ENCODE measurements at regions not wholly inside any gene's neighbourhood (a gene's known extent, or its start where the extent isn't known, plus 50 kb on each side); places are given as distances from the start of the nearest gene placed in this dataset.

GRCh38 chr2:14396533-14397083 lies 235.9 kb upstream of the LRATD1 start:
- Mint-ChIP-seq H3K27ac (no peak overlapping the region), H3K4me3 (no peak overlapping the region), H3K4me1 (peaks cover 17% of the 10 kb centered on the region), H3K27me3 (ENCODE audit: insufficient read depth, low read depth) (no peaks in the 10 kb centered on the region), H3K9me3 (no peaks in the 10 kb centered on the region), H3K36me3 (no peaks in the 10 kb centered on the region)
- no peaks in the 10 kb centered on the region for H3K27me3 ChIP-seq
- H3K27ac ChIP-seq = no peak overlapping the region
- H3K4me3 ChIP-seq = no peak overlapping the region
- peaks cover 13% of the 10 kb centered on the region for H3K4me1 ChIP-seq
- TF ChIP-seq EZH2 (IDR thresholded peaks at IDR 0.05) = no peak
- no peaks in the 10 kb centered on the region for H3K9me3 ChIP-seq (ENCODE audit: low read depth)
- H3K9ac ChIP-seq = no peak overlapping the region
- H3K4me2 ChIP-seq = peak overlapping the region; percentile 23
- H2AFZ ChIP-seq (replicated peaks) = peak overlapping the region; percentile 47
- peak; percentile 14 for DNase-seq (ENCODE audit: low spot score)
- no peaks in the 10 kb centered on the region for H3F3A ChIP-seq (ENCODE audit: low read depth)
- no peaks in the 10 kb centered on the region for H4K20me1 ChIP-seq (ENCODE audit: low read depth)
- no peaks in the 10 kb centered on the region for H3K79me2 ChIP-seq (ENCODE audit: low read depth)
- H3K36me3 ChIP-seq = no peaks in the 10 kb centered on the region

GRCh38 chr2:14398641-14399040 lies 233.9 kb upstream of the LRATD1 start:
- H3K36me3 Mint-ChIP-seq = no peaks in the 10 kb centered on the region
- H2AFZ ChIP-seq (replicated peaks) = no peak overlapping the region
- no peak overlapping the region for H3K27ac ChIP-seq
- H3K4me2 ChIP-seq = no peak overlapping the region
- no peaks in the 10 kb centered on the region for H3K9me3 Mint-ChIP-seq
- no peaks in the 10 kb centered on the region for H3F3A ChIP-seq (ENCODE audit: low read depth)
- no peak overlapping the region for H3K27ac Mint-ChIP-seq
- no peak for TF ChIP-seq EZH2 (IDR thresholded peaks at IDR 0.05)
- TF ChIP-seq EZH2phosphoT487 (IDR thresholded peaks at IDR 0.05) = no peak
- TF ChIP-seq CTCF (IDR thresholded peaks at IDR 0.05) = no peak
- H3K36me3 ChIP-seq = no peaks in the 10 kb centered on the region
- H3K9me3 ChIP-seq (ENCODE audit: low read depth) = no peaks in the 10 kb centered on the region
- no peak overlapping the region for H3K4me3 Mint-ChIP-seq
- no peaks in the 10 kb centered on the region for H3K79me2 ChIP-seq (ENCODE audit: low read depth)
- peaks cover 22% of the 10 kb centered on the region for H3K4me1 ChIP-seq
- no peaks in the 10 kb centered on the region for H4K20me1 ChIP-seq (ENCODE audit: low read depth)
- H3K27me3 Mint-ChIP-seq (ENCODE audit: insufficient read depth, low read depth) = no peaks in the 10 kb centered on the region
- no peak overlapping the region for H3K4me3 ChIP-seq
- H3K9ac ChIP-seq = no peak overlapping the region
- H3K4me1 Mint-ChIP-seq = peaks cover 22% of the 10 kb centered on the region
- H3K27me3 ChIP-seq = no peaks in the 10 kb centered on the region
- no peak for DNase-seq (ENCODE audit: low spot score)

- no peaks in the 10 kb centered on the region for H3K36me3 ChIP-seq
- H3K4me1 Mint-ChIP-seq = peaks cover 15% of the 10 kb centered on the region
- H3K4me2 ChIP-seq = no peak overlapping the region
- H3K9me3 ChIP-seq (ENCODE audit: low read depth) = no peaks in the 10 kb centered on the region
- H4K20me1 ChIP-seq (ENCODE audit: low read depth) = no peaks in the 10 kb centered on the region
- H3K9ac ChIP-seq = no peak overlapping the region
- no peaks in the 10 kb centered on the region for H3F3A ChIP-seq (ENCODE audit: low read depth)
- H3K27me3 Mint-ChIP-seq (ENCODE audit: insufficient read depth, low read depth) = no peaks in the 10 kb centered on the region
- no peaks in the 10 kb centered on the region for H3K36me3 Mint-ChIP-seq
- TF ChIP-seq CTCF (IDR thresholded peaks at IDR 0.05) (no peak), EZH2phosphoT487 (IDR thresholded peaks at IDR 0.05) (no peak), EZH2 (IDR thresholded peaks at IDR 0.05) (no peak)
- DNase-seq (ENCODE audit: low spot score) = peak; percentile 35
- H3K79me2 ChIP-seq (ENCODE audit: low read depth) = no peaks in the 10 kb centered on the region
- H2AFZ ChIP-seq (replicated peaks) = no peak overlapping the region
- H3K27me3 ChIP-seq = no peaks in the 10 kb centered on the region
- H3K27ac ChIP-seq = no peak overlapping the region
- H3K4me3 Mint-ChIP-seq = no peak overlapping the region
- H3K4me1 ChIP-seq = peaks cover 24% of the 10 kb centered on the region
- H3K27ac Mint-ChIP-seq = no peak overlapping the region
- no peak overlapping the region for H3K4me3 ChIP-seq
- no peaks in the 10 kb centered on the region for H3K9me3 Mint-ChIP-seq
Observed at GRCh38 chr2:14401873-14402272, 230.6 kb upstream of the LRATD1 start.

- Histone ChIP-seq H3K27ac (no peak overlapping the region), H3K36me3 (no peaks in the 10 kb centered on the region), H3K4me3 (no peak overlapping the region), H3K4me1 (peaks cover 8% of the 10 kb centered on the region), H4K20me1 (ENCODE audit: low read depth) (no peaks in the 10 kb centered on the region), H3K9ac (no peak overlapping the region), H3K4me2 (no peak overlapping the region), H3F3A (ENCODE audit: low read depth) (no peaks in the 10 kb centered on the region), H3K79me2 (ENCODE audit: low read depth) (no peaks in the 10 kb centered on the region), H3K27me3 (no peaks in the 10 kb centered on the region), H3K9me3 (ENCODE audit: low read depth) (no peaks in the 10 kb centered on the region), H2AFZ (replicated peaks) (no peak overlapping the region)
- H3K27me3 Mint-ChIP-seq (ENCODE audit: insufficient read depth, low read depth) = no peaks in the 10 kb centered on the region
- no peaks in the 10 kb centered on the region for H3K36me3 Mint-ChIP-seq
- DNase-seq (ENCODE audit: low spot score) = no peak
- no peak overlapping the region for H3K27ac Mint-ChIP-seq
- H3K4me1 Mint-ChIP-seq = no peaks in the 10 kb centered on the region
- no peak overlapping the region for H3K4me3 Mint-ChIP-seq
- peaks cover 17% of the 10 kb centered on the region for H3K9me3 Mint-ChIP-seq
- TF ChIP-seq CTCF (IDR thresholded peaks at IDR 0.05) (no peak), EZH2 (IDR thresholded peaks at IDR 0.05) (no peak), EZH2phosphoT487 (IDR thresholded peaks at IDR 0.05) (no peak)
Observed at GRCh38 chr2:14408695-14409094, 223.8 kb upstream of the LRATD1 start.
